HFFc6 (cell line): ENCODE measurements at regions not wholly inside any gene's neighbourhood (a gene's known extent, or its start where the extent isn't known, plus 50 kb on each side); places are given as distances from the start of the nearest gene placed in this dataset.
A peak's percentile ranks its signal among the peaks of the same experiment; 100 is the strongest.

ENCODE experiments used
- DNase-seq: peaks from one replicate; pipeline ENCODE4 v3.0.0-alpha.2; 2018
- H3K27ac Mint-ChIP-seq: 2 replicates; pipeline ENCODE4 v1.8.0; 2020; ENCODE audit warnings: mild to moderate bottlenecking, mixed read lengths
- H3K27me3 Mint-ChIP-seq: 2 replicates; pipeline ENCODE4 v1.8.0; 2021; ENCODE audit warnings: mild to moderate bottlenecking, moderate library complexity, mixed read lengths; ENCODE audit not compliant: insufficient read depth
- H3K36me3 Mint-ChIP-seq: 2 replicates; pipeline ENCODE4 v1.8.0; 2021; ENCODE audit warnings: low read depth, mixed read lengths
- H3K4me1 Mint-ChIP-seq: 2 replicates; pipeline ENCODE4 v1.8.0; 2020; ENCODE audit warnings: low read depth, mixed read lengths
- H3K4me3 Mint-ChIP-seq: 2 replicates; pipeline ENCODE4 v1.8.0; 2020; ENCODE audit warnings: mild to moderate bottlenecking, moderate library complexity, mixed read lengths
- H3K9me3 Mint-ChIP-seq: 2 replicates; pipeline ENCODE4 v1.8.0; 2020; ENCODE audit warnings: mild to moderate bottlenecking, mixed read lengths
- TF ChIP-seq, protein P1 (sequence below): fragments of 200-600 bp; sonication (generic); IDR thresholded peaks from 2 replicates; pipeline ENCODE4 v1.5.0; 2021; ENCODE audit warnings: antibody characterized with exemption, mild to moderate bottlenecking

- H3K4me3 Mint-ChIP-seq: no peak overlapping the region
- H3K9me3 Mint-ChIP-seq: no peaks in the 10 kb centered on the region
- DNase-seq: no peak
- peaks cover 91% of the 10 kb centered on the region for H3K4me1 Mint-ChIP-seq
- peaks cover 3% of the 10 kb centered on the region for H3K27me3 Mint-ChIP-seq
- H3K27ac Mint-ChIP-seq: no peak overlapping the region
- TF ChIP-seq, protein P1, sequence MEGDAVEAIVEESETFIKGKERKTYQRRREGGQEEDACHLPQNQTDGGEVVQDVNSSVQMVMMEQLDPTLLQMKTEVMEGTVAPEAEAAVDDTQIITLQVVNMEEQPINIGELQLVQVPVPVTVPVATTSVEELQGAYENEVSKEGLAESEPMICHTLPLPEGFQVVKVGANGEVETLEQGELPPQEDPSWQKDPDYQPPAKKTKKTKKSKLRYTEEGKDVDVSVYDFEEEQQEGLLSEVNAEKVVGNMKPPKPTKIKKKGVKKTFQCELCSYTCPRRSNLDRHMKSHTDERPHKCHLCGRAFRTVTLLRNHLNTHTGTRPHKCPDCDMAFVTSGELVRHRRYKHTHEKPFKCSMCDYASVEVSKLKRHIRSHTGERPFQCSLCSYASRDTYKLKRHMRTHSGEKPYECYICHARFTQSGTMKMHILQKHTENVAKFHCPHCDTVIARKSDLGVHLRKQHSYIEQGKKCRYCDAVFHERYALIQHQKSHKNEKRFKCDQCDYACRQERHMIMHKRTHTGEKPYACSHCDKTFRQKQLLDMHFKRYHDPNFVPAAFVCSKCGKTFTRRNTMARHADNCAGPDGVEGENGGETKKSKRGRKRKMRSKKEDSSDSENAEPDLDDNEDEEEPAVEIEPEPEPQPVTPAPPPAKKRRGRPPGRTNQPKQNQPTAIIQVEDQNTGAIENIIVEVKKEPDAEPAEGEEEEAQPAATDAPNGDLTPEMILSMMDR: no peak
- peaks cover 6% of the 10 kb centered on the region; the same call in 1 of the 2 replicates for H3K36me3 Mint-ChIP-seq
Observed at GRCh38 chr11:10396771-10397170, 58.3 kb upstream of the AMPD3 start.

DNA sequence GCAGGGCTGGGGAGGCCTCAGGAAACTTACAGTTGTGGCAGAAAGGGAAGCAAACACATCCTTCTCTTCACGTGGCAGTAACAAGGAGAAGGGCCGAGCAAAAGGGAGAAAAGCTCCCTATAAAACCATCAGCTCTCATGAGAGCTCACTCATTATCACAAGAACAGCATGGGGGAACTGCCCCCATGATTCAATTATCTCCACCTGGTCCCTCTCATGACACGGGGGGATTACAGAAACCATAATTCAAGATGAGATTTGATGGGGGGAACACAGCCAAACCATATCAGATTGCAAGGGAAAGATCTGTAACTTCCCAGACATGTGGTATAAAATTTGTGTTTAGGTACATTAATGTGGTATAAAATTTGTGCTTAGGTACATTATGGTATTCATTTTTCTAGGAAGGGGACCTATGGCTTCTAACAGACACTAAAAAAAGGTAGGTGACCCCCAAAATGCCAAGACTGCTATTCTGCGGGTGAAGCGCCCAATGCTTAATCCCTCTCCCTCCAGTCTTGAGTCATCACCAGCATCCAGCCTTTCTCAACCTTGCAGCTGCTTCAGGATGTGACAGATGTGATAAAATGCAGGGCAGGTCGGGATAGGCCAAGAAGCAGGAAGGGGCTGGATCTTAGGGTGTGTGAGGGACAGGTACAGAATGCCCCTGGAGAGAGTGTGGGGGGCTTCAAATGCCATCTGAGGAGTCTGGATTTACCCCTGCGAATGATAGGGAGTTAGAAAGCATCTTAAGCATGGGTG is 57.7 kb upstream of the AMPD3 start:
- peaks cover 3% of the 10 kb centered on the region for H3K27me3 Mint-ChIP-seq
- peaks cover 6% of the 10 kb centered on the region; the same call in 1 of the 2 replicates for H3K36me3 Mint-ChIP-seq
- TF ChIP-seq, protein P1: no peak
- H3K4me1 Mint-ChIP-seq: peaks cover 87% of the 10 kb centered on the region
- DNase-seq: no peak
- H3K27ac Mint-ChIP-seq: peak overlapping the region; percentile 66
- no peaks in the 10 kb centered on the region for H3K9me3 Mint-ChIP-seq
- H3K4me3 Mint-ChIP-seq: no peak overlapping the region

DNA sequence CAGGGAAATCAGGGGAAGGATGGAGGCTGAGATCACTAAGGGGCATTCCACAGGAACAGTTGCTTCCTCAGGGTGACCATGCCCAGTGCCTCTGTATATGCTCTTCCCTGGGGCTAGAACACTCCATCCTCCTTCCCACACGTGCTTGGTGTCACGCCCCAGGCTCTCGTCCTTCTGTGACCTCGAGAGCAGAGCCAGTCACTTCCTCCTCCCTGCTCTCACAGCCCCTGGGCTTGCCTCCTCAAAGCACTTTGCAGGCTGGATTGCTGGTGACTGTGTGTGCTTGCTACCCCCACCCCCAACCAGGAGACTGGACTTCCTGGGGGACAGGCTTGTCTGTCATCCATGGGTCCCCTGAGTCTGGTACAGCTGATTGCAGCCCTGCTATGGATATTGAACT is 56.5 kb upstream of the AMPD3 start:
- peaks cover 6% of the 10 kb centered on the region; the same call in 1 of the 2 replicates for H3K36me3 Mint-ChIP-seq
- TF ChIP-seq, protein P1: no peak
- no peak overlapping the region for H3K4me3 Mint-ChIP-seq
- H3K4me1 Mint-ChIP-seq: peaks cover 75% of the 10 kb centered on the region
- H3K27ac Mint-ChIP-seq: peak overlapping the region; percentile 66
- H3K9me3 Mint-ChIP-seq: no peaks in the 10 kb centered on the region
- DNase-seq: peak; percentile 35
- peaks cover 1% of the 10 kb centered on the region; the same call in 1 of the 2 replicates for H3K27me3 Mint-ChIP-seq

DNA sequence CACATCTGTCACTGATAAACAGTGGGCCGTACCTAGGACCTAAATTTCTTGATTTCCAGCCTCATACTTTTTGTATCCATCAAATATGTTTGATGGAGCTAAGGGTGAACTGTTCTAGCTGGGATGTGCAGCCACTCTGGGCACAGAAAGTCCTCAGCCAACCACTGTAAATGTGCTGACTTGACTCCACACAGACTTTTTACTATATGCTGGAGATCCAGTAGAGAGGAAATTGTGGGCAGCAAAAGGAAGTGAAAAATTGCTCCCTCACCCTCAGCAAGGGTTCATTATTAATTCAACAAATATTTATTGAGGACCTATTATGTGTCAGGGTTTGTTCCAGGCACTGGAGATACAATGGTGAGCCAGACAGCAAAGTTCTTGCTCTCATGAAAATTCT is 54.2 kb upstream of the AMPD3 start:
- peaks cover 5% of the 10 kb centered on the region; the same call in 1 of the 2 replicates for H3K36me3 Mint-ChIP-seq
- TF ChIP-seq, protein P1: no peak
- H3K27ac Mint-ChIP-seq: peak overlapping the region; percentile 36; the same call in 1 of the 2 replicates
- peaks cover 1% of the 10 kb centered on the region; the same call in 1 of the 2 replicates for H3K27me3 Mint-ChIP-seq
- peaks cover 63% of the 10 kb centered on the region for H3K4me1 Mint-ChIP-seq
- no peaks in the 10 kb centered on the region for H3K9me3 Mint-ChIP-seq
- DNase-seq: no peak
- no peak overlapping the region for H3K4me3 Mint-ChIP-seq

- Mint-ChIP-seq H3K27ac (peak overlapping the region; percentile 36; the same call in 1 of the 2 replicates), H3K4me1 (peaks cover 63% of the 10 kb centered on the region), H3K4me3 (no peak overlapping the region), H3K27me3 (peaks cover 1% of the 10 kb centered on the region; the same call in 1 of the 2 replicates), H3K36me3 (peaks cover 1% of the 10 kb centered on the region; the same call in 1 of the 2 replicates), H3K9me3 (no peaks in the 10 kb centered on the region)
- TF ChIP-seq, protein P1: no peak
- DNase-seq: no peak
Observed at GRCh38 chr11:10401256-10401655, 53.8 kb upstream of the AMPD3 start.
